Testis (tissue), 2 donors: ENCODE measurements at regions not wholly inside any gene's neighbourhood (a gene's known extent, or its start where the extent isn't known, plus 50 kb on each side); places are given as distances from the start of the nearest gene placed in this dataset.

Experiments
- CTCF ChIP-seq, 3 experiments: fragments of 450-650 bp in 2 of 3; fragments of 200-600 bp in 1 of 3; sonication (generic) in 1 of 3; IDR thresholded peaks; one replicate each; pipeline ENCODE4 v1.5.1; 2016 to 2019; ENCODE audit warnings: antibody characterized with exemption in 3 of 3, mild to moderate bottlenecking in 2 of 3, moderate library complexity in 1 of 3
- POLR2A ChIP-seq: fragments of 450-650 bp; IDR thresholded peaks from one replicate; pipeline ENCODE4 v1.6.1; 2017; ENCODE audit warnings: antibody characterized with exemption, mild to moderate bottlenecking, moderate library complexity

DNA sequence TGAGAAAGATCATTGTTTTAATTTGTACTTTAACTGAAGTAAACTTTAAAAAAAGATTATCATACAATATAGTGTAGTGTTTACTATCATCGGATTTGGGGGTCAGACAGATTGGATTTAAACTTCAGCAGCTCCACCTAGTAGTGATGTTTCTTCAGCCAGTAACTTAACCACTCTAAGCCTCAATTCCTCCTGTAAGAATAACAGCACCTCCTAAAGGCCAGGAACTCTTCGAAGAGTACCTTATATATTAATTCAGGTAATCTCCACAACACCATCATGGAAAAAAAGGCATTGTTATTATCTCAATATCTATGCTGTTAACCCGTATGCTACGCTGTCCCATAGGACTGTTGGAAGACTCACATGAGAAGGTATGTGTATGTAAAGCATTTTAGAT, 69.0 kb upstream of the DLGAP1 start:
- no peak for TF ChIP-seq CTCF (IDR thresholded peaks at IDR 0.05)
- no peak for TF ChIP-seq POLR2A
